HepG2 (cell line): ENCODE measurements at regions not wholly inside any gene's neighbourhood (a gene's known extent, or its start where the extent isn't known, plus 50 kb on each side); places are given as distances from the start of the nearest gene placed in this dataset.
"Not testable (repeated sequence)": the region's sequence is repeated elsewhere in the genome, so short reads cannot be mapped to it uniquely, and the experiment has no call there.

ENCODE experiments used
- EP300 ChIP-seq, 3 experiments: sonication (generic) in 1 of 3; formaldehyde crosslinking in 1 of 3; IDR thresholded peaks; 2 replicates each; pipeline versions ENCODE4 v1.5.1 to v1.6.1; 2011 to 2020; ENCODE audit warnings: low read depth in 2 of 3, low read length in 2 of 3, borderline replicate concordance in 1 of 3, improper control_type of control experiment in 1 of 3, mild to moderate bottlenecking in 1 of 3, missing genetic modification reagents in 1 of 3, moderate library complexity in 1 of 3
- FOXA1 ChIP-seq, 2 experiments: fragments of 450-650 bp in 1 of 2; sonication (generic) in 1 of 2; formaldehyde crosslinking in 1 of 2; IDR thresholded peaks; 2 replicates each; pipeline versions ENCODE4 v1.4.0 to v1.6.1; 2016 to 2020; ENCODE audit warnings: missing genetic modification reagents in 1 of 2
- FOXP1 ChIP-seq, 2 experiments: fragments of 450-650 bp in 1 of 2; IDR thresholded peaks; 2 replicates each; pipeline ENCODE4 v1.6.1; 2017 to 2018; ENCODE audit warnings: antibody characterized with exemption in 1 of 2
- ISL2 ChIP-seq: sonication (generic); formaldehyde crosslinking; IDR thresholded peaks from 2 replicates; pipeline ENCODE4 v1.5.0; 2020; ENCODE audit warnings: missing genetic modification reagents
- NCOA2 ChIP-seq: sonication (generic); formaldehyde crosslinking; IDR thresholded peaks from 2 replicates; pipeline ENCODE4 v1.8.0; 2022; ENCODE audit warnings: inconsistent platforms
- NFIC ChIP-seq: IDR thresholded peaks from 2 replicates; pipeline ENCODE4 v1.6.1; 2012; ENCODE audit warnings: mild to moderate bottlenecking, low read length, inconsistent platforms
- NFKBIZ ChIP-seq: IDR thresholded peaks from 2 replicates; pipeline ENCODE4 v1.6.1; 2018; ENCODE audit warnings: missing genetic modification reagents, missing compliant biosample characterization
- PHF21A ChIP-seq: sonication (generic); formaldehyde crosslinking; IDR thresholded peaks from 2 replicates; pipeline ENCODE4 v1.5.0; 2020; ENCODE audit warnings: mild to moderate bottlenecking, missing genetic modification reagents
- SAP130 ChIP-seq: IDR thresholded peaks from 2 replicates; pipeline ENCODE4 v1.6.1; 2016; ENCODE audit warnings: low read depth
- SIX1 ChIP-seq: sonication (generic); formaldehyde crosslinking; IDR thresholded peaks from 2 replicates; pipeline ENCODE4 v1.4.0; 2020; ENCODE audit warnings: missing genetic modification reagents, borderline replicate concordance
- SIX4 ChIP-seq: sonication (generic); formaldehyde crosslinking; IDR thresholded peaks from 2 replicates; pipeline ENCODE4 v1.4.0; 2020; ENCODE audit warnings: missing genetic modification reagents
- SKI ChIP-seq: fragments of 450-650 bp; IDR thresholded peaks from one replicate; pipeline ENCODE4 v1.6.1; 2018; ENCODE audit warnings: mild to moderate bottlenecking; ENCODE audit not compliant: partially characterized antibody
- SOX13 ChIP-seq, 3 experiments: fragments of 450-650 bp in 1 of 3; sonication (generic) in 1 of 3; formaldehyde crosslinking in 1 of 3; IDR thresholded peaks in 2 of 3; conservative IDR thresholded peaks in 1 of 3; 2 replicates each; pipeline versions ENCODE4 v1.5.0 to v1.6.1; 2016 to 2020; ENCODE audit warnings: antibody characterized with exemption in 1 of 3, mild to moderate bottlenecking in 1 of 3, missing compliant biosample characterization in 1 of 3, missing genetic modification reagents in 1 of 3, moderate library complexity in 1 of 3
- SOX6 ChIP-seq, 2 experiments: fragments of 450-650 bp in 1 of 2; sonication (generic) in 1 of 2; formaldehyde crosslinking in 1 of 2; IDR thresholded peaks; 2 replicates each; pipeline versions ENCODE4 v1.4.0 to v1.6.1; 2017 to 2020; ENCODE audit warnings: antibody characterized with exemption in 1 of 2, mild to moderate bottlenecking in 1 of 2, missing genetic modification reagents in 1 of 2
- TF ChIP-seq, protein P1 (sequence below): sonication (generic); formaldehyde crosslinking; conservative IDR thresholded peaks from 2 replicates; pipeline ENCODE4 v1.4.0; 2020; ENCODE audit warnings: mild to moderate bottlenecking, missing genetic modification reagents, moderate library complexity
- TF ChIP-seq, protein P2 (sequence below): IDR thresholded peaks from 2 replicates; pipeline ENCODE4 v1.6.1; 2012; ENCODE audit warnings: low read depth, low read length, improper control_type of control experiment
- TF ChIP-seq, protein P3 (sequence below): sonication (generic); formaldehyde crosslinking; IDR thresholded peaks from 2 replicates; pipeline ENCODE4 v1.5.1; 2020; ENCODE audit warnings: mild to moderate bottlenecking, missing genetic modification reagents, borderline replicate concordance

DNA sequence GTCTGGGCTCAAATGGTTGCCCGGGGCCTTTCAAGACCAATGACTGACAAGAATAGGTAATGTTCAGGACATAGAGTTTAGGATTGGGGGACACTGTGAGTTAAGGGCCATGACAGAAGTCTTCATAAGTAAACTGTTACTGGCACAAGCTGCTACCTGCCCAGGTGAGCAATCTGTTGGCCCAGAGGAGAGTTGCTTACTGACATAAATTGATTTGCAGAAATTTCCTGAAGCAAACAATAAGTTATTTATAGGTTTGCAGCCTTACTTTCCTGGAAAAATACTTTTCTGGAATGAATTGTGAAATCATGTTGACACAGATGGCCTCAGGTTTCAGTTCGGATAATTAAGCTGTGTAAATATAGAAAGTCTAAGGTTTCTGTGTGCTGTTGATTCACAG lies 202.8 kb upstream of the C1QTNF3 start (continued):
- TF ChIP-seq SOX6, SOX13 (IDR thresholded peaks at IDR 0.05): not testable (repeated sequence)
- TF ChIP-seq SOX6 (CRISPR knock-in tag; IDR thresholded peaks at IDR 0.05) (peak; percentile 60; the same call in 1 of the 2 replicates), NFIC (peak; percentile 21; the same call in 1 of the 2 replicates), FOXP1 (IDR thresholded peaks at IDR 0.05) (peak; percentile 51; the same call in 1 of the 2 replicates), FOXP1 (CRISPR knock-in tag; IDR thresholded peaks at IDR 0.05) (peak; percentile 79), SIX1 (peak; percentile 98), SIX4 (CRISPR knock-in tag) (peak; percentile 99), SOX13 (CRISPR knock-in tag; conservative IDR thresholded peaks at IDR 0.05 in 1 of 2, IDR thresholded peaks at IDR 0.05 in 1 of 2) (peak in 1 of 2 experiments; percentile 82; a peak in 2 of 4 replicates), SKI (peak; percentile 28), NFKBIZ (CRISPR knock-in tag) (0 out of 2 replicates have a peak, but pooled peaks have one; percentile 63), SAP130 (CRISPR knock-in tag) (peak; percentile 57), EP300 (IDR thresholded peaks at IDR 0.05; ENCODE audit: low read depth in 2 of 2, low read length in 2 of 2) (peak in 1 of 2 experiments; percentile 57; a peak in 1 of 4 replicates), EP300 (CRISPR knock-in tag; IDR thresholded peaks at IDR 0.05; ENCODE audit: borderline replicate concordance) (peak; percentile 55; the same call in 1 of the 2 replicates), ISL2 (CRISPR knock-in tag) (peak; percentile 72), PHF21A (CRISPR knock-in tag) (0 out of 2 replicates have a peak, but pooled peaks have one; percentile 18), NCOA2 (CRISPR knock-in tag) (peak; percentile 92), FOXA1 (IDR thresholded peaks at IDR 0.05) (peak; percentile 97), FOXA1 (CRISPR knock-in tag; IDR thresholded peaks at IDR 0.05) (peak; percentile 91)
- TF ChIP-seq, protein P1, sequence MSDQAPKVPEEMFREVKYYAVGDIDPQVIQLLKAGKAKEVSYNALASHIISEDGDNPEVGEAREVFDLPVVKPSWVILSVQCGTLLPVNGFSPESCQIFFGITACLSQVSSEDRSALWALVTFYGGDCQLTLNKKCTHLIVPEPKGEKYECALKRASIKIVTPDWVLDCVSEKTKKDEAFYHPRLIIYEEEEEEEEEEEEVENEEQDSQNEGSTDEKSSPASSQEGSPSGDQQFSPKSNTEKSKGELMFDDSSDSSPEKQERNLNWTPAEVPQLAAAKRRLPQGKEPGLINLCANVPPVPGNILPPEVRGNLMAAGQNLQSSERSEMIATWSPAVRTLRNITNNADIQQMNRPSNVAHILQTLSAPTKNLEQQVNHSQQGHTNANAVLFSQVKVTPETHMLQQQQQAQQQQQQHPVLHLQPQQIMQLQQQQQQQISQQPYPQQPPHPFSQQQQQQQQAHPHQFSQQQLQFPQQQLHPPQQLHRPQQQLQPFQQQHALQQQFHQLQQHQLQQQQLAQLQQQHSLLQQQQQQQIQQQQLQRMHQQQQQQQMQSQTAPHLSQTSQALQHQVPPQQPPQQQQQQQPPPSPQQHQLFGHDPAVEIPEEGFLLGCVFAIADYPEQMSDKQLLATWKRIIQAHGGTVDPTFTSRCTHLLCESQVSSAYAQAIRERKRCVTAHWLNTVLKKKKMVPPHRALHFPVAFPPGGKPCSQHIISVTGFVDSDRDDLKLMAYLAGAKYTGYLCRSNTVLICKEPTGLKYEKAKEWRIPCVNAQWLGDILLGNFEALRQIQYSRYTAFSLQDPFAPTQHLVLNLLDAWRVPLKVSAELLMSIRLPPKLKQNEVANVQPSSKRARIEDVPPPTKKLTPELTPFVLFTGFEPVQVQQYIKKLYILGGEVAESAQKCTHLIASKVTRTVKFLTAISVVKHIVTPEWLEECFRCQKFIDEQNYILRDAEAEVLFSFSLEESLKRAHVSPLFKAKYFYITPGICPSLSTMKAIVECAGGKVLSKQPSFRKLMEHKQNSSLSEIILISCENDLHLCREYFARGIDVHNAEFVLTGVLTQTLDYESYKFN (CRISPR knock-in tag), result peak; percentile 76
- TF ChIP-seq, protein P2, sequence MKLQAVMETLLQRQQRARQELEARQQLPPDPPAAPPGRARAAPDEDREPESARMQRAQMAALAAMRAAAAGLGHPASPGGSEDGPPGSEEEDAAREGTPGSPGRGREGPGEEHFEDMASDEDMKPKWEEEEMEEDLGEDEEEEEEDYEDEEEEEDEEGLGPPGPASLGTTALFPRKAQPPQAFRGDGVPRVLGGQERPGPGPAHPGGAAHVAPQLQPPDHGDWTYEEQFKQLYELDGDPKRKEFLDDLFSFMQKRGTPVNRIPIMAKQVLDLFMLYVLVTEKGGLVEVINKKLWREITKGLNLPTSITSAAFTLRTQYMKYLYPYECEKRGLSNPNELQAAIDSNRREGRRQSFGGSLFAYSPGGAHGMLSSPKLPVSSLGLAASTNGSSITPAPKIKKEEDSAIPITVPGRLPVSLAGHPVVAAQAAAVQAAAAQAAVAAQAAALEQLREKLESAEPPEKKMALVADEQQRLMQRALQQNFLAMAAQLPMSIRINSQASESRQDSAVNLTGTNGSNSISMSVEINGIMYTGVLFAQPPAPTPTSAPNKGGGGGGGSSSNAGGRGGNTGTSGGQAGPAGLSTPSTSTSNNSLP, result peak; percentile 34; the same call in 1 of the 2 replicates
- TF ChIP-seq, protein P3, sequence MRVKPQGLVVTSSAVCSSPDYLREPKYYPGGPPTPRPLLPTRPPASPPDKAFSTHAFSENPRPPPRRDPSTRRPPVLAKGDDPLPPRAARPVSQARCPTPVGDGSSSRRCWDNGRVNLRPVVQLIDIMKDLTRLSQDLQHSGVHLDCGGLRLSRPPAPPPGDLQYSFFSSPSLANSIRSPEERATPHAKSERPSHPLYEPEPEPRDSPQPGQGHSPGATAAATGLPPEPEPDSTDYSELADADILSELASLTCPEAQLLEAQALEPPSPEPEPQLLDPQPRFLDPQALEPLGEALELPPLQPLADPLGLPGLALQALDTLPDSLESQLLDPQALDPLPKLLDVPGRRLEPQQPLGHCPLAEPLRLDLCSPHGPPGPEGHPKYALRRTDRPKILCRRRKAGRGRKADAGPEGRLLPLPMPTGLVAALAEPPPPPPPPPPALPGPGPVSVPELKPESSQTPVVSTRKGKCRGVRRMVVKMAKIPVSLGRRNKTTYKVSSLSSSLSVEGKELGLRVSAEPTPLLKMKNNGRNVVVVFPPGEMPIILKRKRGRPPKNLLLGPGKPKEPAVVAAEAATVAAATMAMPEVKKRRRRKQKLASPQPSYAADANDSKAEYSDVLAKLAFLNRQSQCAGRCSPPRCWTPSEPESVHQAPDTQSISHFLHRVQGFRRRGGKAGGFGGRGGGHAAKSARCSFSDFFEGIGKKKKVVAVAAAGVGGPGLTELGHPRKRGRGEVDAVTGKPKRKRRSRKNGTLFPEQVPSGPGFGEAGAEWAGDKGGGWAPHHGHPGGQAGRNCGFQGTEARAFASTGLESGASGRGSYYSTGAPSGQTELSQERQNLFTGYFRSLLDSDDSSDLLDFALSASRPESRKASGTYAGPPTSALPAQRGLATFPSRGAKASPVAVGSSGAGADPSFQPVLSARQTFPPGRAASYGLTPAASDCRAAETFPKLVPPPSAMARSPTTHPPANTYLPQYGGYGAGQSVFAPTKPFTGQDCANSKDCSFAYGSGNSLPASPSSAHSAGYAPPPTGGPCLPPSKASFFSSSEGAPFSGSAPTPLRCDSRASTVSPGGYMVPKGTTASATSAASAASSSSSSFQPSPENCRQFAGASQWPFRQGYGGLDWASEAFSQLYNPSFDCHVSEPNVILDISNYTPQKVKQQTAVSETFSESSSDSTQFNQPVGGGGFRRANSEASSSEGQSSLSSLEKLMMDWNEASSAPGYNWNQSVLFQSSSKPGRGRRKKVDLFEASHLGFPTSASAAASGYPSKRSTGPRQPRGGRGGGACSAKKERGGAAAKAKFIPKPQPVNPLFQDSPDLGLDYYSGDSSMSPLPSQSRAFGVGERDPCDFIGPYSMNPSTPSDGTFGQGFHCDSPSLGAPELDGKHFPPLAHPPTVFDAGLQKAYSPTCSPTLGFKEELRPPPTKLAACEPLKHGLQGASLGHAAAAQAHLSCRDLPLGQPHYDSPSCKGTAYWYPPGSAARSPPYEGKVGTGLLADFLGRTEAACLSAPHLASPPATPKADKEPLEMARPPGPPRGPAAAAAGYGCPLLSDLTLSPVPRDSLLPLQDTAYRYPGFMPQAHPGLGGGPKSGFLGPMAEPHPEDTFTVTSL (CRISPR knock-in tag), result peak; percentile 42; the same call in 1 of the 2 replicates
